ENCODE measurements at regions not wholly inside any gene's neighbourhood (a gene's known extent, or its start where the extent isn't known, plus 50 kb on each side); places are given as distances from the start of the nearest gene placed in this dataset.

GRCh38 chr7:21108182-21108581, 319.7 kb upstream of the SP4 start:
- Histone ChIP-seq H4K20me1 (ENCODE audit: insufficient read depth) (no peaks in the 10 kb centered on the region), H3K36me3 (ENCODE audit: control insufficient read depth in 1 of 2, insufficient read depth in 2 of 2, low read length in 2 of 2) (no peaks in the 10 kb centered on the region), H3K9ac (ENCODE audit: low read length) (no peak overlapping the region), H3K4me1 (ENCODE audit: control insufficient read depth in 1 of 2, insufficient read depth in 2 of 2, low read length in 2 of 2) (peaks cover 0 to 12% of the 10 kb centered on the region in 2 experiments; a peak in 1 of 4 replicates), H3K27ac (ENCODE audit: low read depth, low read length) (no peak overlapping the region), H3K79me2 (ENCODE audit: insufficient read depth, low read length) (no peaks in the 10 kb centered on the region), H3K4me2 (ENCODE audit: low read length) (no peak overlapping the region), H3K4me3 (replicated peaks in 1 of 2; ENCODE audit: low read depth in 1 of 2, low read length in 2 of 2) (no peak overlapping the region), H3K27me3 (ENCODE audit: insufficient read depth, low read length) (no peaks in the 10 kb centered on the region), H3K9me2 (ENCODE audit: insufficient read depth) (no peaks in the 10 kb centered on the region), H3K9me3 (ENCODE audit: control insufficient read depth in 1 of 2, insufficient read depth in 1 of 2, low read depth in 1 of 2, low read length in 2 of 2) (no peaks in the 10 kb centered on the region), H2AFZ (ENCODE audit: low read depth, low read length, poor library complexity, severe bottlenecking) (no peak overlapping the region)
- TF ChIP-seq EZH2phosphoT487 (IDR thresholded peaks at IDR 0.05; ENCODE audit: borderline replicate concordance): no peak
- TF ChIP-seq ZNF274 (IDR thresholded peaks at IDR 0.05; ENCODE audit: low read depth, low read length): no peak
- TF ChIP-seq SP1 (IDR thresholded peaks at IDR 0.05; ENCODE audit: low read depth): no peak
- no peak for TF ChIP-seq RAD21 (IDR thresholded peaks at IDR 0.05; ENCODE audit: low read depth)
- TF ChIP-seq POLR2A (IDR thresholded peaks at IDR 0.05; ENCODE audit: borderline replicate concordance, extremely low read depth, insufficient read depth, insufficient read length): no peak
- TF ChIP-seq TCF7L2 (IDR thresholded peaks at IDR 0.05; ENCODE audit: borderline replicate concordance, extremely low read depth, insufficient read depth, insufficient read length): no peak
- TF ChIP-seq CEBPB (IDR thresholded peaks at IDR 0.05; ENCODE audit: low read depth): no peak
- no peak for TF ChIP-seq FOSL1 (IDR thresholded peaks at IDR 0.05; ENCODE audit: low read depth)
- CTCF ChIA-PET: no interaction called here
- ATAC-seq (no peak), DNase-seq (ENCODE audit: low read depth, low spot score) (no peak)
- intact Hi-C loops (cut with micrococcal nuclease): no loop called here
- RAD21 ChIA-PET (ENCODE audit: low non-redundant PET in 1 of 2, low total read pairs in 2 of 2, uncharacterized antibody in 2 of 2, unreplicated experiment in 2 of 2): no interaction called here
- POLR2A ChIA-PET: no interaction called here
- no TSS peak for BruUV-seq (replicated peaks)

- DNase-seq (ENCODE audit: low read depth, low spot score): no peak
- Histone ChIP-seq H3K4me1 (ENCODE audit: control insufficient read depth in 1 of 2, insufficient read depth in 2 of 2, low read length in 2 of 2) (no peaks in the 10 kb centered on the region), H4K20me1 (ENCODE audit: insufficient read depth) (no peaks in the 10 kb centered on the region), H3K9me3 (ENCODE audit: control insufficient read depth in 1 of 2, insufficient read depth in 1 of 2, low read depth in 1 of 2, low read length in 2 of 2) (no peaks in the 10 kb centered on the region), H3K9me2 (ENCODE audit: insufficient read depth) (no peaks in the 10 kb centered on the region), H3K36me3 (ENCODE audit: control insufficient read depth in 1 of 2, insufficient read depth in 2 of 2, low read length in 2 of 2) (no peaks in the 10 kb centered on the region), H3K27ac (ENCODE audit: low read depth, low read length) (no peak overlapping the region), H3K4me2 (ENCODE audit: low read length) (no peak overlapping the region), H3K27me3 (ENCODE audit: insufficient read depth, low read length) (no peaks in the 10 kb centered on the region), H3K79me2 (ENCODE audit: insufficient read depth, low read length) (no peaks in the 10 kb centered on the region), H3K4me3 (replicated peaks in 1 of 2; ENCODE audit: low read depth in 1 of 2, low read length in 2 of 2) (no peak overlapping the region), H3K9ac (ENCODE audit: low read length) (no peak overlapping the region), H2AFZ (ENCODE audit: low read depth, low read length, poor library complexity, severe bottlenecking) (no peak overlapping the region)
- ChIA-PET CTCF (no interaction called here), POLR2A (no interaction called here), RAD21 (ENCODE audit: low non-redundant PET in 1 of 2, low total read pairs in 2 of 2, uncharacterized antibody in 2 of 2, unreplicated experiment in 2 of 2) (no interaction called here)
- no peak for ATAC-seq
- TF ChIP-seq ATF3 (IDR thresholded peaks at IDR 0.05): no peak
- no peak for TF ChIP-seq ZBTB33 (IDR thresholded peaks at IDR 0.05; ENCODE audit: extremely low read depth, insufficient replicate concordance, low read length)
- TF ChIP-seq ELF1 (IDR thresholded peaks at IDR 0.05; ENCODE audit: borderline replicate concordance, low read depth): no peak
- no peak for TF ChIP-seq ZNF274 (IDR thresholded peaks at IDR 0.05; ENCODE audit: low read depth, low read length)
- no peak for TF ChIP-seq RAD21 (IDR thresholded peaks at IDR 0.05; ENCODE audit: low read depth)
- TF ChIP-seq ZFX (IDR thresholded peaks at IDR 0.05): no peak
- intact Hi-C loops (cut with micrococcal nuclease): no loop called here
- no TSS peak for BruUV-seq (replicated peaks)
These were observed 314.1 kb upstream of the SP4 start for GRCh38 chr7:21113609-21114415.

Data from HCT116 (cell line).